Progenitor cell of endocrine pancreas (in vitro differentiated cells): ENCODE measurements at regions not wholly inside any gene's neighbourhood (a gene's known extent, or its start where the extent isn't known, plus 50 kb on each side); places are given as distances from the start of the nearest gene placed in this dataset.

Source experiments
- DNase-seq: peaks from one replicate; pipeline ENCODE4 v3.0.0; 2021; ENCODE audit warnings: low spot score; ENCODE audit not compliant: unreplicated experiment
- H3K27ac Mint-ChIP-seq: 2 replicates; pipeline ENCODE4 v1.8.0; 2021; ENCODE audit warnings: mild to moderate bottlenecking, moderate library complexity, mixed read lengths
- H3K27me3 Mint-ChIP-seq: 2 replicates; pipeline ENCODE4 v1.8.0; 2021; ENCODE audit warnings: mixed read lengths
- H3K36me3 Mint-ChIP-seq: 2 replicates; pipeline ENCODE4 v1.8.0; 2022; ENCODE audit warnings: mixed read lengths; ENCODE audit not compliant: insufficient read depth
- H3K4me1 Mint-ChIP-seq: 2 replicates; pipeline ENCODE4 v1.8.0; 2021; ENCODE audit warnings: low read depth, mixed read lengths
- H3K4me3 Mint-ChIP-seq: 2 replicates; pipeline ENCODE4 v1.8.0; 2021; ENCODE audit warnings: low read depth, mild to moderate bottlenecking, moderate library complexity, mixed read lengths
- H3K9me3 Mint-ChIP-seq: 2 replicates; pipeline ENCODE4 v1.8.0; 2021; ENCODE audit warnings: low read depth, mixed read lengths
- TF ChIP-seq, protein P1 (sequence below): fragments of 200-600 bp; sonication (generic); IDR thresholded peaks from one replicate; pipeline ENCODE4 v1.5.0; 2021; ENCODE audit warnings: antibody characterized with exemption, mild to moderate bottlenecking; ENCODE audit not compliant: unreplicated experiment

DNA sequence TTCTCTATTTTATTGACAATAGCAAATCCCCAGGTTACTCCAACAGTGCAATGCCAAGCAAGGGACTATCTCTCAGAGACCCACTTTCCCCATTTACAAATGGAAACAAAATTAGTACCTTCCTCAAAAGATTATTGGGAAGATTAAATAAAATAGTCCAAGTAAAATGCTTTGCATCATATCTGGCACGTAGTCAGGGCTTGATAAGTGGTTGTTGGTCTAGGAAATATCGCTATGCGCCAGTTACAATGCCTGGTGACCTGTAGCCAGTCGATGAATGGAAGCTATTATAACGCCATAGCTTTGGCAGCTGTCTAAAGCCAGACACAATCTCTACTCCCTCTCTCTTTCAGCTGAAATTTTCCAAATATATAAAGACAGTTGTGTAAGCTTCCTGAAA, 220.3 kb downstream of the RAP2A start:
- TF ChIP-seq, protein P1, sequence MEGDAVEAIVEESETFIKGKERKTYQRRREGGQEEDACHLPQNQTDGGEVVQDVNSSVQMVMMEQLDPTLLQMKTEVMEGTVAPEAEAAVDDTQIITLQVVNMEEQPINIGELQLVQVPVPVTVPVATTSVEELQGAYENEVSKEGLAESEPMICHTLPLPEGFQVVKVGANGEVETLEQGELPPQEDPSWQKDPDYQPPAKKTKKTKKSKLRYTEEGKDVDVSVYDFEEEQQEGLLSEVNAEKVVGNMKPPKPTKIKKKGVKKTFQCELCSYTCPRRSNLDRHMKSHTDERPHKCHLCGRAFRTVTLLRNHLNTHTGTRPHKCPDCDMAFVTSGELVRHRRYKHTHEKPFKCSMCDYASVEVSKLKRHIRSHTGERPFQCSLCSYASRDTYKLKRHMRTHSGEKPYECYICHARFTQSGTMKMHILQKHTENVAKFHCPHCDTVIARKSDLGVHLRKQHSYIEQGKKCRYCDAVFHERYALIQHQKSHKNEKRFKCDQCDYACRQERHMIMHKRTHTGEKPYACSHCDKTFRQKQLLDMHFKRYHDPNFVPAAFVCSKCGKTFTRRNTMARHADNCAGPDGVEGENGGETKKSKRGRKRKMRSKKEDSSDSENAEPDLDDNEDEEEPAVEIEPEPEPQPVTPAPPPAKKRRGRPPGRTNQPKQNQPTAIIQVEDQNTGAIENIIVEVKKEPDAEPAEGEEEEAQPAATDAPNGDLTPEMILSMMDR, result no peak
- Mint-ChIP-seq H3K4me1 (no peaks in the 10 kb centered on the region), H3K9me3 (no peaks in the 10 kb centered on the region), H3K27ac (no peak overlapping the region), H3K36me3 (no peaks in the 10 kb centered on the region), H3K4me3 (no peak overlapping the region), H3K27me3 (peaks cover 5% of the 10 kb centered on the region)
- no peak for DNase-seq

DNA sequence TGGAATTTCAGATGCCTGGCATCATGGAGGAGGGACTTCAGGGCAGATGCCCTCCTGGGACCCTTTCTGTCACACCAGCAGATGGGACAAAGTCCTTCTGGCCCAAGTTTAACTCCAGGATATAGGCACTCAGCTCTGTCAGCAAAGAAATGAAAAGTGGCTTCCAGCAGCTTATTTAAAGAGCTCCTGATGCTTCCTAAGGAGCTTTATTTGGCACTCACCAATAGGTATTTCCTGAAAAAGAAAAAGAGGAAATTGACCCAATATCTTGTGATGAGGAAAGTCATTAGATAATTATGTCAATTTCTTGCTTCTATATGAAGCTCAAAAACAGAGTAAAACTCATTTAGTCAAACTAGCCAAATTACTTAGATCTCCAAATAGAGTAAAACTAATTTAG, 224.6 kb downstream of the RAP2A start:
- Mint-ChIP-seq H3K36me3 (no peaks in the 10 kb centered on the region), H3K27me3 (peaks cover 2% of the 10 kb centered on the region), H3K4me3 (no peak overlapping the region), H3K27ac (no peak overlapping the region), H3K9me3 (no peaks in the 10 kb centered on the region), H3K4me1 (peaks cover 1% of the 10 kb centered on the region)
- TF ChIP-seq, protein P1, result no peak
- no peak for DNase-seq

DNA sequence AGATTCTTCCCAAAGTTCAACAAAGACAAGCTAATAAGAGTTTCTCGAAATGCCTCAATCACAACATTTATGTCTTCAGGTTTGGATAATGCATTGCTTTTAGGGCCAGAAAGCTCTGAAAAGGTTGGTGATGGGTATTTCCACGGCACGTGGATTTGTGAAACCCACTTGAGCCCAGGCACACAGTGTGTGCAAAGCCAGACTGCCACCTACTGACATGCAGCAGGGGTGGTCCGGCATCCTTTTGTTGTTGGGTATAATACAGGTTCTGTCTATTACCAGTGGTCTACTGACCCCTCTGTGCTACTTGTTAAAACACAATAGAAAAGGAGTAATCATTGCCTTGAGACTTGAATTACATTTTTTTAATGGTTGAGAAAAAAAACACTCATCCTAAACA, 225.6 kb downstream of the RAP2A start:
- Mint-ChIP-seq H3K27me3 (peaks cover 5% of the 10 kb centered on the region), H3K27ac (no peak overlapping the region)
- TF ChIP-seq, protein P1, result peak; percentile 34

DNA sequence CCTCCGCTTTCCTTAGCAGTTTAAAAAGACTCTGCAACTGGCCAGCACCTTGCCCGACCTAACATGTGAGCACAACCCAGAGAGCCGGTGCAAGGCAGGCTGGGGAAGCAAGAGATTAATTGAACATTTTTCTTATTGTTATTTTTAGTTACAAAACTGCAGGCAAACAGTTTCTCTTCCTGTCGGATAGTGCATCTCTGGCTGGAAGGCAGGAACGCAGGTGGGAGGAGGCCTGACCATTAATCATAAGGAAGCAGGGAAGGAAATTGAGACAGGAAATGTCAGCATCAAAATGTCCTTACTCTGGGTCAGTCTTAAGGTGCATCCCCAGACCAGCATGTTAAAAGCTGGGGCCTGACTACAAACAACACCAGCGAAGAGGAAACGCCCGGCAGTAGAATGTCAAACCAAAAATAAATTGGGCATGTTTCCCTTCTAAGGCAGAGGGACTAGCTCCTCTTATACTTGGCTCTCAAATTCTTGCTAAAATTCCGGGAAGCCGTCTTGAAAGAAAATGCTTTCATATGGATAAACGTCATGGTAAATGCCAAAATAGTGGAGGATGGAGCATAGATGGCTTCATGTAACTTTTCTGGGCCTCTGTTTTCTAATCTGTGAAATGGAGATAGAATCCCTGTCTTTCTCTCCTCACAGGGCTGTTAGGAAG, 226.8 kb downstream of the RAP2A start:
- no peaks in the 10 kb centered on the region for H3K36me3 Mint-ChIP-seq
- peaks cover 1% of the 10 kb centered on the region for H3K4me1 Mint-ChIP-seq
- H3K27me3 Mint-ChIP-seq, result peaks cover 5% of the 10 kb centered on the region
- no peak overlapping the region for H3K4me3 Mint-ChIP-seq
- H3K27ac Mint-ChIP-seq, result no peak overlapping the region
- H3K9me3 Mint-ChIP-seq, result no peaks in the 10 kb centered on the region
- TF ChIP-seq, protein P1, result no peak
- no peak for DNase-seq

More for the DNA sequence above, 225.6 kb downstream of the RAP2A start:
- H3K4me3 Mint-ChIP-seq, result no peak overlapping the region
- DNase-seq, result no peak
- H3K36me3 Mint-ChIP-seq, result no peaks in the 10 kb centered on the region
- peaks cover 1% of the 10 kb centered on the region for H3K4me1 Mint-ChIP-seq
- H3K9me3 Mint-ChIP-seq, result no peaks in the 10 kb centered on the region

DNA sequence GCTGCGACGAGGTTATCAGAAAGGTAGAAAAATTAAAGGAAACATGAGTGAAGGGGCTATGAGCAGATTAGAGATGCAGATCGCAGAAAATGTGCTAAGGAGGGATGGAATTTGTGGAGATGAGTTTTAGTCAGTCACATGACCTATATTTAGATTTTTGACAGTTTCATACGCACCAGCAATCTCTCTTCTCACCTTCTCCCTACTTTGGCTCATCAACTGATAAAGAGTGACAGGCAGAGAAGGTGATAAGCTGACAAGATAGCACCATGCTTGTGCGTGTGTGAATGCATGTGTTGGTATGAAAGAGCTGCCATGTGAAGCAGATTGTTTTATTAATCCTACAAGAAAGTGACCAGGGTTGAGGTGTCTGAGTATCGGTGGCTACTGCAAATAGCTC, 252.6 kb downstream of the RAP2A start:
- no peak overlapping the region for H3K27ac Mint-ChIP-seq
- no peaks in the 10 kb centered on the region for H3K27me3 Mint-ChIP-seq
- H3K4me1 Mint-ChIP-seq, result peaks cover 3% of the 10 kb centered on the region
- no peak for DNase-seq
- H3K4me3 Mint-ChIP-seq, result no peak overlapping the region
- H3K36me3 Mint-ChIP-seq, result no peaks in the 10 kb centered on the region
- TF ChIP-seq, protein P1, result no peak
- peaks cover 4% of the 10 kb centered on the region for H3K9me3 Mint-ChIP-seq
